Nephron progenitor cell (in vitro differentiated cells): ENCODE measurements at regions not wholly inside any gene's neighbourhood (a gene's known extent, or its start where the extent isn't known, plus 50 kb on each side); places are given as distances from the start of the nearest gene placed in this dataset.

Experiments used
- DNase-seq: peaks from one replicate; pipeline ENCODE4 v3.0.0; 2021
- H3K27ac Mint-ChIP-seq: 2 replicates; pipeline ENCODE4 v1.8.0; 2021; ENCODE audit warnings: mild to moderate bottlenecking, moderate library complexity, mixed read lengths
- H3K27me3 Mint-ChIP-seq: 2 replicates; pipeline ENCODE4 v1.8.0; 2021; ENCODE audit warnings: mild to moderate bottlenecking, low read depth, mixed read lengths; ENCODE audit not compliant: poor library complexity
- H3K36me3 Mint-ChIP-seq: 2 replicates; pipeline ENCODE4 v1.8.0; 2021; ENCODE audit warnings: low read depth, mixed read lengths
- H3K4me1 Mint-ChIP-seq: 2 replicates; pipeline ENCODE4 v1.8.0; 2021; ENCODE audit warnings: mixed read lengths
- H3K4me3 Mint-ChIP-seq: 2 replicates; pipeline ENCODE4 v1.8.0; 2021; ENCODE audit warnings: mild to moderate bottlenecking, moderate library complexity, mixed read lengths
- H3K9me3 Mint-ChIP-seq: 2 replicates; pipeline ENCODE4 v1.8.0; 2021; ENCODE audit warnings: mild to moderate bottlenecking, moderate library complexity, mixed read lengths
- TF ChIP-seq, protein P1 (sequence below): fragments of 200-600 bp; sonication (generic); IDR thresholded peaks from 2 replicates; pipeline ENCODE4 v1.5.0; 2021; ENCODE audit warnings: antibody characterized with exemption

DNA sequence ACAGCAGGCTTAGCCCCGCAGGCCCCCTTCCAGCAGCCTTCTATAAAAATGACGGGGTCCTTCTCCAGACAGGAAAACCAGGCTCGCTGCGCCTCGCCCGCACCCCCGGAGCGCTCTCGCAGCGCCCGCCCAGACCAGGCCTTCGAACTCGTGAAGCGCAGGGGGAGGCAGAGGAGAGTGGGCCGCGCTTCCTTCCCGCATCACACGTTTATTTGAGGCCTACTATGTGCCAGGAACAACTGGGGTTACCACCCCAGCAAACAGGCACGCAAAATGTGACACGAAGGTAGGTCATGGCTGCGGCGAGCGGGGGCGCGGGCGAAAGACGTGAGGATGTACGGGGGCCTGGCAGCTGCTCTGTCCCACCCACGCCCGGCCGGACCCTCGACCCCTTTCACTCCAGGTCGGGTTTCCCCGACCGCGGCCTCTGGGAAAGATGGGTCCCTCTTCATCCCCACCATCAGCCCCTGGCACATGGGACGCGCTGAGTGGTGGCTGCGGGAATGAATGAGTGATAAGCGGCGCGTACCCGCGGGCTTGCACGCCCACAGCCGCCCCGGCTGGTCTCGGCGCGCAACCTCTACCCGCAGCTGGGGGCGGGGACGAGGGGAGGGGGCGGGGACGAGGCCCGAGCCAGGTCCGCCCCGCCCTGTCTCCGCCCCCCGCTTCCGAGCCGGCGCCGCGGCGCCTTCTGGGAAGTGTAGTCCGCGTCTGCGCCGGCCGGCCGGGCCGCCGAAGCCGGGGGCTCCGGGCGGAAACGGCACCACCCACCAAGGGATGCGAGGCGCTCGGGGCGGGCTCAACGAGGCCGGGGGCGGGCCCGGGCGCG is 59.1 kb downstream of the ZNF467 start:
- DNase-seq = peak; percentile 98
- peaks cover 26% of the 10 kb centered on the region for H3K4me1 Mint-ChIP-seq
- no peaks in the 10 kb centered on the region for H3K27me3 Mint-ChIP-seq
- H3K4me3 Mint-ChIP-seq = peak overlapping the region; percentile 73
- H3K36me3 Mint-ChIP-seq = peaks cover 8% of the 10 kb centered on the region
- peaks cover 41% of the 10 kb centered on the region for H3K9me3 Mint-ChIP-seq
- no peak overlapping the region for H3K27ac Mint-ChIP-seq
- TF ChIP-seq, protein P1, sequence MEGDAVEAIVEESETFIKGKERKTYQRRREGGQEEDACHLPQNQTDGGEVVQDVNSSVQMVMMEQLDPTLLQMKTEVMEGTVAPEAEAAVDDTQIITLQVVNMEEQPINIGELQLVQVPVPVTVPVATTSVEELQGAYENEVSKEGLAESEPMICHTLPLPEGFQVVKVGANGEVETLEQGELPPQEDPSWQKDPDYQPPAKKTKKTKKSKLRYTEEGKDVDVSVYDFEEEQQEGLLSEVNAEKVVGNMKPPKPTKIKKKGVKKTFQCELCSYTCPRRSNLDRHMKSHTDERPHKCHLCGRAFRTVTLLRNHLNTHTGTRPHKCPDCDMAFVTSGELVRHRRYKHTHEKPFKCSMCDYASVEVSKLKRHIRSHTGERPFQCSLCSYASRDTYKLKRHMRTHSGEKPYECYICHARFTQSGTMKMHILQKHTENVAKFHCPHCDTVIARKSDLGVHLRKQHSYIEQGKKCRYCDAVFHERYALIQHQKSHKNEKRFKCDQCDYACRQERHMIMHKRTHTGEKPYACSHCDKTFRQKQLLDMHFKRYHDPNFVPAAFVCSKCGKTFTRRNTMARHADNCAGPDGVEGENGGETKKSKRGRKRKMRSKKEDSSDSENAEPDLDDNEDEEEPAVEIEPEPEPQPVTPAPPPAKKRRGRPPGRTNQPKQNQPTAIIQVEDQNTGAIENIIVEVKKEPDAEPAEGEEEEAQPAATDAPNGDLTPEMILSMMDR = no peak

DNA sequence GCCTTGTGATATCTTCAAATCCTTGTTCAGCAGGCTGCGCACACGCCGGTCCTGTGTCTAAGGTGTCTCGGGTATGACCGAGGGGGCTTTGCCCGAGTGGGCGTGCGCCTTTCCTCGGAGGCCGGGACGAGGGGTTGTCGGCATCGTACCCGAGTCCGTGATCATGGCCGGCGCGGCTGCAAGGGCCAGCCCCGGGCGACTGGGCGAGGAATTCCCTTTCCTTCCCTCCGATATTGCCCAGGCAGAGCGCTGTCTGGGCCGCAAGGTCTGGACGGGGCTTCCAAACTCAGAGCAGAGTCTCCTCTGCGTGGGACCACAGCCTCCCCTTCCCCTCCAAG is 59.7 kb downstream of the ZNF467 start:
- H3K4me3 Mint-ChIP-seq = peak overlapping the region; percentile 66
- H3K9me3 Mint-ChIP-seq = peaks cover 46% of the 10 kb centered on the region
- no peak overlapping the region for H3K27ac Mint-ChIP-seq
- DNase-seq = no peak
- no peaks in the 10 kb centered on the region for H3K27me3 Mint-ChIP-seq
- peaks cover 20% of the 10 kb centered on the region for H3K4me1 Mint-ChIP-seq
- peaks cover 9% of the 10 kb centered on the region for H3K36me3 Mint-ChIP-seq
- TF ChIP-seq, protein P1 = no peak

DNA sequence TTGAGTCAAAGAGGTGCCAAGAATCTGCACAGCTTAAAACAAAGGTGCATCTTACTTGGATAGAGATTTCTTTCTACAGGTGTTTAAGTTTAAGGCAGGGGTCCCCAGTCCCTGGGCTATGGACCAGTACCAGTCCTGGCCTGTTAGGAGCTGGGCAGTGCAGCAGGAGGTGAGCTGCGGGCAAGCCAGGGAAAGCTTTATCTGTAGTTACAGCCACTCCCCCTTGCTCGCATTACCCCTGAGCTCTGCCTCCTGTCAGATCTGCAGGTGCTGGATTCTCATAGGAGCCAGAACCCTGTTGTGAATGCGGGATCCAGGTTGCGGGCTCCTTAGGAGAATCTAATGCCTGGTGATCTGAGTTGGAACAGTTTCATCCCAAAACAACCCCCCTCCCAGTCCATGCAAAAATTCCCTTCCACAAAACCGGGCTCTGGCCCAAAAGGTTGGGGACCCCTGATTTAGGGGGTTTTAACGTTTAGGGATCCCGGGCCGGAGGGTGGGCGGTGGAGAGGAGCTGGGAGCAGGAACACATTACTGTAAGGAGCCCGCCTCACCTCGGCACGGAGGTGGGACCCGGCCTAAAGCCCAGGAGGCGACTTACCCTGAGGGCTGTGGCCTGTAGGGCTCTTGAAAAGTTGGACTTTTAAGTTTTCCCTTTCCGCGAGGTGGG is 60.2 kb downstream of the ZNF467 start:
- no peak for DNase-seq
- Mint-ChIP-seq H3K4me3 (peak overlapping the region; percentile 66), H3K9me3 (peaks cover 51% of the 10 kb centered on the region)

DNA sequence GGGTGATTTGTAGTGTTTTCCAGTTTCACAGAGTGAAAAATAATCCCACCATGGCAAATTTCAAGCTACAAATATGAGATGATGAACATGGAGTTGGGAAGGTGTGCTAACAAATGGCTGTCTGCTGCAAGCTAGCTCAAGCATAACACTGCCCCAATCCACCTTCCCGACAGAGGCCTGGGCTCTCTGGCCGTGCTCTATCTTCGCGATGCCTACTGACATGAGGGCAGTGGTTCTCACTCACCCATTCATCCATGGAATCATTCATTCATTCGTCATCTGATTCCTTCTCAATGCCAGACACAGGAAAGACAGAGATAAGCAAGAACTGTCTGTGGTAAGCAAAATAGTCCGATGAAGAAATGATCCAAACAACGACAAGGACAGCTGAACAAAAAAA is 65.4 kb downstream of the ZNF467 start:
- Mint-ChIP-seq H3K4me1 (peaks cover 32% of the 10 kb centered on the region), H3K9me3 (peaks cover 51% of the 10 kb centered on the region), H3K27ac (no peak overlapping the region), H3K4me3 (no peak overlapping the region), H3K27me3 (peaks cover 3% of the 10 kb centered on the region), H3K36me3 (peaks cover 7% of the 10 kb centered on the region)
- no peak for DNase-seq
- TF ChIP-seq, protein P1 = no peak

More for the DNA sequence above, 60.2 kb downstream of the ZNF467 start:
- H3K36me3 Mint-ChIP-seq = peaks cover 9% of the 10 kb centered on the region
- TF ChIP-seq, protein P1 = no peak
- H3K27ac Mint-ChIP-seq = no peak overlapping the region
- H3K4me1 Mint-ChIP-seq = peaks cover 18% of the 10 kb centered on the region
- no peaks in the 10 kb centered on the region for H3K27me3 Mint-ChIP-seq

DNA sequence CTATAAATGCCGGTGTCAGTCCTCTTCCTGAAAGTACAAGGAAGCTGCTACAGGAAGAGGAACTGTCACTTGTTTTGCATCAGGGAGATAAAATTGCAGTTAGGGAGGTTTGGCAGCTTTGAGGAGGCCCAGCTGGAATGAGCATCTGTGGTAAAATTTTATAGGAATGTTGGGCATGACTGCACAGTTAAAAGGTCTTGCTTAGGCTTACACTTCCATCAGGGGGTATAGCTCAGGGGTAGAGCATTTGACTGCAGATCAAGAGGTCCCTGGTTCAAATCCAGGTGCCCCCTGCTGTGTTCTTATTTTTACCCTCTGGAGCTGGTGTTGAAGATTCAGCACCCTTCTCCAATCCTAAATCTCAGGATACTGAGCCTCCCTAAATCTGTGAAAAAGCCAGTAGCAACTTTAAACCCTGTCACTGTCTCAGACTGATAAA is 65.9 kb downstream of the ZNF467 start:
- no peak for DNase-seq
- Mint-ChIP-seq H3K36me3 (peaks cover 6% of the 10 kb centered on the region), H3K4me1 (peaks cover 38% of the 10 kb centered on the region), H3K4me3 (no peak overlapping the region), H3K27me3 (peaks cover 6% of the 10 kb centered on the region), H3K27ac (no peak overlapping the region), H3K9me3 (peaks cover 46% of the 10 kb centered on the region)
- TF ChIP-seq, protein P1 = no peak
